HG02981 (cell line): ENCODE measurements at regions not wholly inside any gene's neighbourhood (a gene's known extent, or its start where the extent isn't known, plus 50 kb on each side); places are given as distances from the start of the nearest gene placed in this dataset.

ENCODE experiments used
- ATAC-seq: cut with Tn5 transposase; IDR thresholded peaks from one replicate; pipeline ENCODE4 v1.9.1; 2021; ENCODE audit warnings: mild to moderate bottlenecking, moderate library complexity; ENCODE audit not compliant: unreplicated experiment

DNA sequence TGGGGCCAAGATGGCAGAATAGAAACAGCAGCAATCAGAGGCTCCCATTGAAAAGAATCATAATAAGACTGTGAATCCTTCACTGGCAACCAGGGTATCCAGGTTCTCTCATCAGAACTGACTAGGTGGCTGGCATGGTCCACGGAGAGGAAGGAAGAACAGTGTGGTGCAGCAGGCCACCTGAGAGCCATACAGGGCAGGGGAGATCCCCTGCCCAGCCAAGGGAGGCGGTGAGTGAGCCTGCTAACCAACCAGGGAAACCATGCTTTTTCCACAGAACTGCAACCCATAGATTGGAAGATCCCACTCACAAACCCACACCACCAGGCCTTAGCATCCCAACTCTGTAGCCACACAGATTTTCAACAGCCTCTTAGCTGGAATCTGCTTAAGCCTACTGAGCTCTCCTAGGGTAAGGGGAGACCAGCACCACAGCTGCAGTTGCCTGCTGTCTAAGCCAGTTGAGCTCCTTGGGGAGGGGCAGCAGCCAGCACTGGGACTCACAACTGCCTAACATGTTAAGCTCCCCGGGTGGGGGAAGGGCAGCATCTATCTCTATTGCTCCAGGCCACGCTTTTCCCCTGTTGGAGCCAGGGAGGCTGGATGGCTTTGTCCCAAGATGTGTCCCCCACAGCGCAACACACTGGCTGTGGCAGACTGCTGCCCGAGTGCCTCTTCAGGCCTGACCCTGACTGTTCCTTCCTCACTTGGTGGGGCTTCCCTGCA, 342.6 kb upstream of the CCDC196 start:
- no peak for ATAC-seq

GRCh38 chr14:66152302-66152701, 333.9 kb upstream of the CCDC196 start:
- no peak for ATAC-seq

DNA sequence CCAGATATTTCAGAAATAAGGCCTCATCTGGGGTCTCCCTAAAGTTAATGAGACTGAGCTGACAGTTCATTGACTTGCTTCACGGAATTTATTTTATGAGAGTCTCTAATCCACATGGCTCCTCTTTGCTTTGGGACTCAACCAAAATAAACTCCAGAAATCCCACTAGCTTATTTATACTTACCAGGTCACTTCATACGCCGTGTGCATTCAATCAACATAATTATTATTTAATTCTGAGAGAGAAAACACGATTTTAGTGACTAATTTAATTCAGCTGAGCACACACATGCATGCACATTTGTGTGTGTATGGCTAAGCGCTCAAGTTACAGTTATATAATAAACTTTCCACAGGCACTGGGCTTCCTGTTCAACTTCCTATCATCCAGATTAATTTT, 333.4 kb upstream of the CCDC196 start:
- no peak for ATAC-seq

DNA sequence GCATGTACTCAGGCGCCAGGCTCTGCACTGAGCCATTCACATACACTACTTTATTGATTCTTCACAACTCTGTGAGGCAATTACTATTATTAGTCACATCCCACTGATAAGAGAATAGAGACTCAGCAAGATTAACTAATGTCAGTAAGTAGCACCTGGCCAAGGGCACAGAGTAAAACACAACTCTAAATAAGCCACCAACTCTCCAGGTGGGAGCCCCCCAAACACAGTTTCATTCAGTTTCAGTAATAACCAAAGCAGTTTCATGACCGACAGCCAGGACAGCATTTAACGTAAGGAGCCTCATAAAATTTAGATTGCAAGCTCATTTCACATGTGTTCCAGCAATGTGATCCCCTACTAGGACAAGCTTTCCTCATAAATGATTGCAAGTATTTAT, 323.1 kb upstream of the CCDC196 start:
- no peak for ATAC-seq

DNA sequence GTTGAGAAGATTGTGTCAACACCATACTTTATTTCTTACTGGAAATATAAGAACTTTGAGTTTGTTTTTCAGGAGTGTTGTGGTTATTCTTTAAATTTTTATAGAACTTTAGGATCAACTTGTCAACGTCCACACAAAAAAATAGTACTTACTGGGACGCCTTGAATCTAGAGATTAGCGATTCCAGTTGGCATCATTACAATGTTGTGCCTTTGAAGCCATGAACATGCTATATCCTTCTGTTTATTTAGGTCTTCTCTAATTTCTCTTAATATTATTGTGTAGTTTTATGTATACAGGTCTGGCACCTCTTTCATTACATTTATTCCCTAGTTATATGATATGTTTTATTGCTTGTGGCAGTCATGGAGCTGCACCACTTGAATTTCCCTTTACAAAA, 320.8 kb upstream of the CCDC196 start:
- no peak for ATAC-seq

- ATAC-seq = no peak
Observed at GRCh38 chr14:66174453-66174891, 311.7 kb upstream of the CCDC196 start.

DNA sequence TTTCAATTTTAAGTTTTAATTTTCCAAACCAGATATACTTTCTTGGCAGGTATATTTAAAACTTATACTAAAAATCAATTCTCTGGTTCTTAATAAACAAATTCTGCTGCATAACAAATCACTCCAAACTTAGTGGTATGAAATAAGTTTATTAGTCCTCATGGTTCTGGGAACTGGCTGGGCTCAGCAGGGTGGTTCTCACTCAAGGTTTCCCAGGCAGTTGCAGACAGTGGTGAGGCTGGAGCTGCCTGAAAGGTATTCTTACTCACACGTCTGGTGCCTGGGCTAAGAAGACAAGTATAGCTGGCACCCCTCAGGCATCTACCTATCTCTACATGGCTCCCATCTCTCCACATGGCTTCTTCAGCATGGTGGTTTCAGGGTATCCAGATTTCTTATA, 308.2 kb upstream of the CCDC196 start:
- no peak for ATAC-seq

DNA sequence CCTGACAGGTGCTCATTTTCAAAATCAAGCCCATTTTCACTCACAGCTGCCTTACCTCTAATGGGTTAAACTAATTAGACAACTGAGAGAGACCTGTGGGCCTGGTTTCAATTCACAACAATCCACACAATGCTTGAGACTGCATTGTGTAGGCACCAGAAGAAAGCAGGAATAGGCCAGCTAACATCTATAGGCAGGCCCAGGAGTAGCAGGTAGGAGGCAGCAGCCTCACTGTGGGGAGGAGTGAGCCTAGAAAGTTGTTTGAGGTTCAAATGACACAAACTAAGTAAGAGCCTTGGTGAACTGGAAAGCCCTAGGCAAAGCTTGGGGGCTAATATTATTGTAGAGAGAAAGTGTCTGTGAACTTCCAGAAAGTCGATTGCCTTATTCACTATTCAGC, 289.5 kb upstream of the CCDC196 start:
- no peak for ATAC-seq

- ATAC-seq = no peak
Observed at GRCh38 chr14:66197276-66197675, 288.9 kb upstream of the CCDC196 start.

- no peak for ATAC-seq
Observed at GRCh38 chr14:66206554-66206953, 279.6 kb upstream of the CCDC196 start.

GRCh38 chr14:66216763-66217162, 269.4 kb upstream of the CCDC196 start:
- no peak for ATAC-seq

- no peak for ATAC-seq
Observed at GRCh38 chr14:66219886-66220285, 266.3 kb upstream of the CCDC196 start.

DNA sequence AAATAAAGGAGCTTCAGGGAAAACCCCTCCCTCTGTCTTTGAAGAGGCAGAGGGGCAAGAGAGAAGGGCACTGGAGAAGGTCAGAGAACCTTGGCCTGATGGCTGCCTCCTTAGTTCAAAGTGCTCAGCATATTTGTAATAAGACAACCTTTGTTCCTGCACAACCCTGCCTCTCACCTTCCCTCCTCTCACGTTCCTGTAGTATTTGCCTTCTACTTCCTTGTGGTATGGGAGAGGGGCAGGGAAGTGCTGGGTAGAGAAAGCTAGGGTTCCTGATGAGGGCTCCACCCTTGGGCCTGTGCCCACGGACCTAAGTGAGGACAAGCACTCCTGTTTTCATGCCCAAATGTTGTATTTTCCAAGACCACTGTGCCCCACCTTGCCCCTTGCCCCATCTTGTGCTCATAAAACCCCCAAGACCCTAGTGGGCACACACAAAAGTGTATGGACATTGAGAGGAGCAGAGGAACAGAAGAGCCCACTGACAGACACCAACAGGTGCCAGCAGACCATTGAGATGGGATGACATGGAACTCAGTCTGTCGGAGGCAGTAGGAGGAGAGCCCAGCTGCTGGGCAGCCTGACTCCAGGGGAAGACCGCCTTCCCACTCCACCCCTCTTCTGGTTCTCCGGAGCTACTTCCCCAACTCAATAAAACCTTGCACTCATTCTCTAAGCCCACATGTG, 261.5 kb upstream of the CCDC196 start:
- no peak for ATAC-seq

DNA sequence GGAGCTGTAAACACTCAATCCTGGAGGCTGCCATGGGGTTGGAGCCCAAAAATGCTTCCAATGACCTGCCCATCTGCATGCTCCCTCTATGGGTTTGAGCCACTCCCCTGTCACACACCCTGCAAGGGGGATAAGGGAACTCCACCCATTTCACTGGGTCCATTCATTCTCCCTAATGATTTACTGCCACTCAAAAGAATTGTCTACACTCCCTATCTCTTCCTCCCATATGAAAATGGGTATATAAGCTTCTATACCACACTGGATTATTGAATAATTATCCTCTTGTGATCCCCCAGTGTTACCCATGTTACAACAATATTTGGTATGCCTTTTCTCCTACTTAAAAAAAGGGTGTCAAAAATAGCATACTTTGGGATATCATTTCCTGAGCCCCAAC, 260.8 kb upstream of the CCDC196 start:
- no peak for ATAC-seq

- no peak for ATAC-seq
Observed at GRCh38 chr14:66228267-66228970, 257.8 kb upstream of the CCDC196 start.

DNA sequence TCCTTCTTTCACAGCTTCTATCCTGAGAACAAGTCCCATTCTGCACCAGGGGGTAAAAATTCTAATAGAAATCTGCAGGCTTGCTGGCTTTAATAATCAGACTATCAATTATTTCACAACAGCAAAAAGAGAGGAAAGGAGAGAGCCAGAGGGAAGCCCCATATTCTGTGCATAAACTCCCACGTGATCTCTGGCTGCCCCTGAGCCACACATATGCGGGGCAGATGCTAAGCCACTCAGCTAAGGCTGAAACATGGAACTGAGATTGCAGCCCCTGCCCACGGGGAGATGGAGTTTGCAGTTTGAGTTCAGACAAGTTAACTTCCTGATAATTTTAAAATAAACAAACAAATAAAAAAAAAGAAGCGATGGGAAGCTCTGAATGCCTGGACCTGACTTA, 254.4 kb upstream of the CCDC196 start:
- no peak for ATAC-seq

- no peak for ATAC-seq
Observed at GRCh38 chr14:66233591-66233990, 252.6 kb upstream of the CCDC196 start.

DNA sequence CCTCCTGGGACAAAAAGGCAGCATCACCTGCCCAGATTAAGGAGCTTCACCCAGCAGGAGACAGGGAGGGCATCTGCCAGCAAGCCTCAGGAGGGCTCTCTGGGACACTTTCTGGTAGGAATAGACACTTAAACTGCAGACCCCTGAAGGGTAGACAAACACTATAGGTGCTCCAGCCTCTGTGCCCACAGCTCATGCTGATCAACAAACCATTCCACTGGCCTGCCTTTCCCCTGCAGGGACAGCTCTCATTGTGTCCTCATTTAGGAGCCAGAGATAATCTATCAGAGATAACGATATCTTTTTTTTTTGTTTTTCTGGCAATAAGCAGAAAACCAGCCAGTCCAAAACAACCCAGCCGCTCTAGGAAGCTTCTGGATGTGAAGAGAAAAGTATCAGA, 251.8 kb upstream of the CCDC196 start:
- ATAC-seq = no peak

DNA sequence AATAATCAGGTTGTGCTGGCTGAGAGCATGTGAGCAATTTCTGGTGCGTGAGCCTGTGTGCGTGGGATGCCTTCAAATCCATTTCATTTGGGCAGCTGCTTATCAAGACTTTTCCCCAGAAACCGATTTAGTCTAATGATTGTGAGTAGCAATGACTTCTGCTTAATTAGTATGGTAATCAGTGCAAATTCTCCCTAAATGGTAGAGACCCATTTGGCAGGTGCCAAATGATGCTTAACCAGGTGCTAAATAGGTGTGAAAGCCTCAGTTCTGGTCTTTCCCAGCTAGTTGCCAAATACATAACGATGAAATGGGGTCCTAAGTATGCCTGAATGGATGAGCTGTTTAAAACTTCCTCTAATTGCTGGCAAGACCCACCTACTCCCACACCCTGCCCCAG, 248.4 kb upstream of the CCDC196 start:
- no peak for ATAC-seq

GRCh38 chr14:66238969-66239368, 247.2 kb upstream of the CCDC196 start:
- no peak for ATAC-seq

DNA sequence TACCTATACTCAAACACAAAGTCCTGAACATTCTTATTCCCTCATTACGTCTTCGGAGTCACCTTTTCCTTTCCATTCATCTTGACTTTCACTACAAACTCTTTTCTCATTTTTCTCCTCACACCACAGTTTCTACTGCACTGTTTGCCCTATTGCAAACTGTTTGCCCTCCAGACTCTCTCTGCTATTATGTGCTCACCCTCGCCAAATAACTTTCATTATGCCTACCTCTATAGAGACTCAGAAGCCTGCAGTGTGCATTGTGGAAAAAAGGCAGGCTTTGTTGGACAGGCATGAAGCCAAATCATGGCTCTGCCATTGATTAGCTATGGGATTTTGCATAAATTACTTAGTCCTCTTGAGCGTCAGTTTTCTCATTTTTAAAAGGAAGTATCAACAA, 246.6 kb upstream of the CCDC196 start:
- ATAC-seq = no peak

- no peak for ATAC-seq
Observed at GRCh38 chr14:66240105-66240504, 246.1 kb upstream of the CCDC196 start.
